Uterus (tissue), 2 donors: ENCODE measurements at regions not wholly inside any gene's neighbourhood (a gene's known extent, or its start where the extent isn't known, plus 50 kb on each side); places are given as distances from the start of the nearest gene placed in this dataset.

ENCODE experiments used
- POLR2A ChIP-seq, 2 donors: fragments of 450-650 bp; IDR thresholded peaks; one replicate each; pipeline ENCODE4 v1.6.1; 2016; ENCODE audit warnings: antibody characterized with exemption in 2 of 2, mild to moderate bottlenecking in 1 of 2, moderate library complexity in 1 of 2
- TF ChIP-seq, protein P1 (sequence below), 4 experiments: fragments of 200-600 bp in 2 of 4; fragments of 450-650 bp in 2 of 4; sonication (generic) in 2 of 4; IDR thresholded peaks; one replicate each; pipeline ENCODE4 v1.5.1; 2016 to 2019; ENCODE audit warnings: antibody characterized with exemption in 4 of 4, mild to moderate bottlenecking in 2 of 4, moderate library complexity in 1 of 4

DNA sequence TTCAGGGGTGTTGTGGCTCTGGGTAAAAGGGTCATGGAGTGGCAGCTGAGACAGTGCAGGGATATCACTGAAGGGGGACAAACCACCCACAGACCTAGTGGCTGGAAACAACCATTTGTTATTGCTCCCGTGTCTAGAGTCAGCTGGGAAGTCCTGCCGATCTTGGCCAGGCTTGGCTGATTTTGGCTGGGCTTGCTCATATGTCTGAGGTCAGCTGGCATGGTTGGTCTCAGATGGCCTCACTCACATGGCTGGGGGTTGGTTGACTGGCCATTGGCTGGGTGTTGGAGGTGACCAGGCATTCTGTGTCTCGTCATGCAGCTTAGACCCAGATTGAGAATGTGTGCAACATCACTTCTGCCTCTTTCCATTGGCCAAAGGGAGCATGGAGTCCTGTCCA lies 203.8 kb upstream of the POU3F1 start:
- TF ChIP-seq, protein P1, sequence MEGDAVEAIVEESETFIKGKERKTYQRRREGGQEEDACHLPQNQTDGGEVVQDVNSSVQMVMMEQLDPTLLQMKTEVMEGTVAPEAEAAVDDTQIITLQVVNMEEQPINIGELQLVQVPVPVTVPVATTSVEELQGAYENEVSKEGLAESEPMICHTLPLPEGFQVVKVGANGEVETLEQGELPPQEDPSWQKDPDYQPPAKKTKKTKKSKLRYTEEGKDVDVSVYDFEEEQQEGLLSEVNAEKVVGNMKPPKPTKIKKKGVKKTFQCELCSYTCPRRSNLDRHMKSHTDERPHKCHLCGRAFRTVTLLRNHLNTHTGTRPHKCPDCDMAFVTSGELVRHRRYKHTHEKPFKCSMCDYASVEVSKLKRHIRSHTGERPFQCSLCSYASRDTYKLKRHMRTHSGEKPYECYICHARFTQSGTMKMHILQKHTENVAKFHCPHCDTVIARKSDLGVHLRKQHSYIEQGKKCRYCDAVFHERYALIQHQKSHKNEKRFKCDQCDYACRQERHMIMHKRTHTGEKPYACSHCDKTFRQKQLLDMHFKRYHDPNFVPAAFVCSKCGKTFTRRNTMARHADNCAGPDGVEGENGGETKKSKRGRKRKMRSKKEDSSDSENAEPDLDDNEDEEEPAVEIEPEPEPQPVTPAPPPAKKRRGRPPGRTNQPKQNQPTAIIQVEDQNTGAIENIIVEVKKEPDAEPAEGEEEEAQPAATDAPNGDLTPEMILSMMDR (IDR thresholded peaks at IDR 0.05): no peak
- TF ChIP-seq POLR2A (IDR thresholded peaks at IDR 0.05): no peak
